ENCODE measurements at regions not wholly inside any gene's neighbourhood (a gene's known extent, or its start where the extent isn't known, plus 50 kb on each side); places are given as distances from the start of the nearest gene placed in this dataset.

GRCh38 chr2:225137971-225138370 is 95.7 kb upstream of the DOCK10 start:
- Histone ChIP-seq H3K4me1 (ENCODE audit: control insufficient read depth, extremely low read depth, insufficient read depth, low read length) (no peaks in the 10 kb centered on the region), H3K27ac (ENCODE audit: control insufficient read depth, insufficient read depth, low read length) (no peak overlapping the region), H2AFZ (ENCODE audit: control insufficient read depth, low read length) (no peak overlapping the region), H3K4me2 (ENCODE audit: control insufficient read depth, extremely low read depth, insufficient read depth, low read depth, low read length) (no peak overlapping the region), H3K9me3 (ENCODE audit: control insufficient read depth, low read depth, low read length) (no peaks in the 10 kb centered on the region), H3K9me1 (ENCODE audit: control insufficient read depth, extremely low read depth, insufficient read depth, low read length) (no peaks in the 10 kb centered on the region), H3K27me3 (ENCODE audit: control insufficient read depth, extremely low read depth, insufficient read depth, low read length) (peaks cover 2% of the 10 kb centered on the region), H3K36me3 (ENCODE audit: control insufficient read depth in 2 of 2, extremely low read depth in 1 of 2, insufficient read depth in 2 of 2, low read length in 2 of 2) (no peaks in the 10 kb centered on the region), H3K9ac (ENCODE audit: control insufficient read depth, extremely low read depth, insufficient read depth, low read length) (no peak overlapping the region), H3K4me3 (ENCODE audit: control insufficient read depth in 2 of 3, extremely low read depth in 1 of 3, insufficient read depth in 2 of 3, low read depth in 1 of 3, low read length in 3 of 3) (no peak overlapping the region), H4K20me1 (ENCODE audit: control insufficient read depth, extremely low read depth, insufficient read depth, low read length) (no peaks in the 10 kb centered on the region), H3K79me2 (ENCODE audit: control insufficient read depth, insufficient read depth, low read length) (no peaks in the 10 kb centered on the region)
- dilution Hi-C loops (cut with MboI; ENCODE audit: extremely low pct_ligation_motif_present, low sequenced_read_pairs) = no loop called here
- no peak for TF ChIP-seq CTCF (optimal IDR thresholded peaks at IDR 0.05 in 1 of 3, IDR thresholded peaks at IDR 0.05 in 1 of 3, conservative IDR thresholded peaks at IDR 0.05 in 1 of 3; ENCODE audit: extremely low read depth in 1 of 3, insufficient read depth in 2 of 3, low read length in 3 of 3)
- no peak for TF ChIP-seq EZH2 (IDR thresholded peaks at IDR 0.05; ENCODE audit: low read length)
- DNase-seq (ENCODE audit: low read depth, low spot score) (no peak), FAIRE-seq (no peak)

DNA sequence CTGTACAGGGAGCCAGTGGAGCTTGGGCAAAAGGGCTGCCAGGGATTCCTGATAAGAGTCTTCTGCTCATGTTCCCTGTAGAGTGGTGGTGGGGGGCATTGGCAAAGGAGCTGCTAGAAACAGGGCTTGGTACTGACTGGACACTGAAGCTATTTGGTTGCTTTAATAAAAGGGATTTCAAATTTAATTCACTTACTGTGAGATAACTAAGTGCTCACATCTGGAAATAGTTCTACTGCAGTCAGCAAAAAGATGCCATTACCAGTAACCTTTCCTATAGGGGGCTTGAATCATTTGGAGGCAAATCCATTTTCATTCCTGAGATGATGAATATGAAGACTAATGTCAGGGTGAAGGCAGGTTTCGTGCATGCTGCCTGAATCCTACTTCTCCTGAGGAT is 94.3 kb upstream of the DOCK10 start:
- no peaks in the 10 kb centered on the region for H3K79me2 ChIP-seq (ENCODE audit: control insufficient read depth, insufficient read depth, low read length)
- no peak overlapping the region for H3K27ac ChIP-seq (ENCODE audit: control insufficient read depth, insufficient read depth, low read length)
- H3K4me3 ChIP-seq (ENCODE audit: control insufficient read depth in 2 of 3, extremely low read depth in 1 of 3, insufficient read depth in 2 of 3, low read depth in 1 of 3, low read length in 3 of 3) = no peak overlapping the region
- dilution Hi-C loops (cut with MboI; ENCODE audit: extremely low pct_ligation_motif_present, low sequenced_read_pairs) = no loop called here
- DNase-seq (ENCODE audit: low read depth, low spot score) = no peak
- TF ChIP-seq EZH2 (IDR thresholded peaks at IDR 0.05; ENCODE audit: low read length) = no peak
- TF ChIP-seq CTCF (optimal IDR thresholded peaks at IDR 0.05 in 1 of 3, IDR thresholded peaks at IDR 0.05 in 1 of 3, conservative IDR thresholded peaks at IDR 0.05 in 1 of 3; ENCODE audit: extremely low read depth in 1 of 3, insufficient read depth in 2 of 3, low read length in 3 of 3) = no peak
- no peak overlapping the region for H3K4me2 ChIP-seq (ENCODE audit: control insufficient read depth, extremely low read depth, insufficient read depth, low read depth, low read length)
- no peaks in the 10 kb centered on the region for H3K4me1 ChIP-seq (ENCODE audit: control insufficient read depth, extremely low read depth, insufficient read depth, low read length)
- no peak overlapping the region for H3K9ac ChIP-seq (ENCODE audit: control insufficient read depth, extremely low read depth, insufficient read depth, low read length)
- no peak overlapping the region for H2AFZ ChIP-seq (ENCODE audit: control insufficient read depth, low read length)
- no peak for FAIRE-seq
- no peaks in the 10 kb centered on the region for H3K36me3 ChIP-seq (ENCODE audit: control insufficient read depth in 2 of 2, extremely low read depth in 1 of 2, insufficient read depth in 2 of 2, low read length in 2 of 2)
- no peaks in the 10 kb centered on the region for H3K9me3 ChIP-seq (ENCODE audit: control insufficient read depth, low read depth, low read length)
- H3K27me3 ChIP-seq (ENCODE audit: control insufficient read depth, extremely low read depth, insufficient read depth, low read length) = peaks cover 2% of the 10 kb centered on the region
- no peaks in the 10 kb centered on the region for H4K20me1 ChIP-seq (ENCODE audit: control insufficient read depth, extremely low read depth, insufficient read depth, low read length)
- no peaks in the 10 kb centered on the region for H3K9me1 ChIP-seq (ENCODE audit: control insufficient read depth, extremely low read depth, insufficient read depth, low read length)

Data from keratinocyte (primary cell).